ENCODE measurements at regions not wholly inside any gene's neighbourhood (a gene's known extent, or its start where the extent isn't known, plus 50 kb on each side); places are given as distances from the start of the nearest gene placed in this dataset.

- no peak for TF ChIP-seq CTCF (IDR thresholded peaks at IDR 0.05; ENCODE audit: low read depth, low read length)
Observed at GRCh38 chr10:62715383-62715782, 89.1 kb upstream of the ADO start.

GRCh38 chr10:62718585-62718984, 85.9 kb upstream of the ADO start:
- H3K4me3 ChIP-seq (ENCODE audit: low read depth, low read length): no peak overlapping the region
- no peak for TF ChIP-seq CTCF (IDR thresholded peaks at IDR 0.05; ENCODE audit: low read depth, low read length)

More at GRCh38 chr10:62715383-62715782, 89.1 kb upstream of the ADO start:
- H3K4me3 ChIP-seq (ENCODE audit: low read depth, low read length): no peak overlapping the region

- TF ChIP-seq CTCF (IDR thresholded peaks at IDR 0.05; ENCODE audit: low read depth, low read length): no peak
- H3K4me3 ChIP-seq (ENCODE audit: low read depth, low read length): no peak overlapping the region
Observed at GRCh38 chr10:62719061-62719460, 85.5 kb upstream of the ADO start.

GRCh38 chr10:62721687-62722086, 82.8 kb upstream of the ADO start:
- H3K4me3 ChIP-seq (ENCODE audit: low read depth, low read length): no peak overlapping the region
- no peak for TF ChIP-seq CTCF (IDR thresholded peaks at IDR 0.05; ENCODE audit: low read depth, low read length)

- no peak overlapping the region for H3K4me3 ChIP-seq (ENCODE audit: low read depth, low read length)
- no peak for TF ChIP-seq CTCF (IDR thresholded peaks at IDR 0.05; ENCODE audit: low read depth, low read length)
Observed at GRCh38 chr10:62723375-62723774, 81.1 kb upstream of the ADO start.

GRCh38 chr10:62724465-62724864, 80.1 kb upstream of the ADO start:
- TF ChIP-seq CTCF (IDR thresholded peaks at IDR 0.05; ENCODE audit: low read depth, low read length): no peak
- H3K4me3 ChIP-seq (ENCODE audit: low read depth, low read length): no peak overlapping the region

GRCh38 chr10:62726142-62726541, 78.4 kb upstream of the ADO start:
- no peak for TF ChIP-seq CTCF (IDR thresholded peaks at IDR 0.05; ENCODE audit: low read depth, low read length)
- no peak overlapping the region for H3K4me3 ChIP-seq (ENCODE audit: low read depth, low read length)

All from WI38 (cell line).